H9 (cell line): ENCODE measurements at regions not wholly inside any gene's neighbourhood (a gene's known extent, or its start where the extent isn't known, plus 50 kb on each side); places are given as distances from the start of the nearest gene placed in this dataset.

ENCODE experiments used
- DNase-seq: peaks from one replicate; pipeline ENCODE4 v3.0.0-alpha.2; 2017
- H2AFZ ChIP-seq: one replicate; pipeline ENCODE4 v1.6.1; 2013; ENCODE audit warnings: mild to moderate bottlenecking, low read length, control low read depth, moderate library complexity
- H2AK5ac ChIP-seq: 2 replicates; pipeline ENCODE4 v1.6.1; 2013; ENCODE audit warnings: low read length, control low read depth, mixed read lengths; ENCODE audit not compliant: insufficient read length
- H2BK120ac ChIP-seq: one replicate; pipeline ENCODE4 v1.6.1; 2013; ENCODE audit warnings: low read depth, mild to moderate bottlenecking, low read length, control low read depth, inconsistent platforms; ENCODE audit not compliant: poor library complexity, severe bottlenecking
- H2BK12ac ChIP-seq: 2 replicates; pipeline ENCODE4 v1.6.1; 2013; ENCODE audit warnings: low read length, control low read depth, mixed read lengths, low read depth; ENCODE audit not compliant: insufficient read length
- H2BK15ac ChIP-seq: 2 replicates; pipeline ENCODE4 v1.6.1; 2013; ENCODE audit warnings: low read depth, low read length, control low read depth
- H2BK20ac ChIP-seq: one replicate; pipeline ENCODE4 v1.6.1; 2013; ENCODE audit warnings: low read depth, mild to moderate bottlenecking, low read length, control low read depth, inconsistent platforms; ENCODE audit not compliant: poor library complexity, severe bottlenecking
- H2BK5ac ChIP-seq: 2 replicates; pipeline ENCODE4 v1.6.1; 2013; ENCODE audit warnings: low read length, control low read depth, mixed read lengths; ENCODE audit not compliant: insufficient read length
- H3K14ac ChIP-seq: 2 replicates; pipeline ENCODE4 v1.6.1; 2013; ENCODE audit warnings: low read length, control low read depth; ENCODE audit not compliant: insufficient read depth
- H3K18ac ChIP-seq: 2 replicates; pipeline ENCODE4 v1.6.1; 2013; ENCODE audit warnings: low read depth, mild to moderate bottlenecking, mixed read lengths, low read length, control low read depth; ENCODE audit not compliant: insufficient read length
- H3K23ac ChIP-seq: 2 replicates; pipeline ENCODE4 v1.6.1; 2013; ENCODE audit warnings: low read length, control low read depth, mixed read lengths, low read depth; ENCODE audit not compliant: insufficient read length
- H3K23me2 ChIP-seq: 2 replicates; pipeline ENCODE4 v1.6.1; 2013; ENCODE audit warnings: low read depth, mild to moderate bottlenecking, mixed read lengths, low read length, control low read depth; ENCODE audit not compliant: insufficient read length, poor library complexity, severe bottlenecking
- H3K27ac ChIP-seq: 2 replicates; pipeline ENCODE4 v1.5.1; 2013; ENCODE audit warnings: low read length, control low read depth, mixed read lengths, low read depth; ENCODE audit not compliant: insufficient read length
- H3K27me3 ChIP-seq: 2 replicates; pipeline ENCODE4 v1.6.1; 2013; ENCODE audit warnings: low read length, control low read depth, inconsistent platforms; ENCODE audit not compliant: insufficient read depth
- H3K4ac ChIP-seq: 2 replicates; pipeline ENCODE4 v1.6.1; 2013; ENCODE audit warnings: low read depth, mild to moderate bottlenecking, control low read depth, inconsistent platforms, low read length, moderate library complexity
- H3K4me1 ChIP-seq: 2 replicates; pipeline ENCODE4 v1.6.1; 2013; ENCODE audit warnings: low read length, control low read depth, inconsistent platforms; ENCODE audit not compliant: insufficient read depth
- H3K4me2 ChIP-seq: 2 replicates; pipeline ENCODE4 v1.6.1; 2013; ENCODE audit warnings: low read length, control low read depth, mixed read lengths; ENCODE audit not compliant: insufficient read length, insufficient read depth
- H3K56ac ChIP-seq: 2 replicates; pipeline ENCODE4 v1.6.1; 2013; ENCODE audit warnings: low read depth, mild to moderate bottlenecking, mixed read lengths, low read length, control low read depth; ENCODE audit not compliant: insufficient read length
- H3K79me1 ChIP-seq: 2 replicates; pipeline ENCODE4 v1.6.1; 2013; ENCODE audit warnings: low read depth, mild to moderate bottlenecking, moderate library complexity, low read length, control low read depth, inconsistent platforms; ENCODE audit not compliant: insufficient read depth, poor library complexity, severe bottlenecking
- H3K79me2 ChIP-seq: 2 replicates; pipeline ENCODE4 v1.6.1; 2013; ENCODE audit warnings: low read length, control low read depth, inconsistent platforms; ENCODE audit not compliant: insufficient read depth
- H3K9ac ChIP-seq: 2 replicates; pipeline ENCODE4 v1.6.1; 2013; ENCODE audit warnings: low read length, control low read depth, mixed read lengths; ENCODE audit not compliant: insufficient read length; ENCODE audit errors: extremely low read depth
- H3K9me3 ChIP-seq: one replicate; pipeline ENCODE4 v1.6.1; 2013; ENCODE audit warnings: low read depth, low read length, inconsistent platforms; ENCODE audit not compliant: control insufficient read depth
- H3T11ph ChIP-seq: one replicate; pipeline ENCODE4 v1.6.1; 2013; ENCODE audit warnings: mild to moderate bottlenecking, low read length, control low read depth, inconsistent platforms
- H4K20me1 ChIP-seq: one replicate; pipeline ENCODE4 v1.6.1; 2013; ENCODE audit not compliant: control insufficient read depth, insufficient read length, insufficient read depth
- H4K5ac ChIP-seq: 2 replicates; pipeline ENCODE4 v1.6.1; 2013; ENCODE audit warnings: low read depth, mild to moderate bottlenecking, mixed read lengths, low read length, control low read depth; ENCODE audit not compliant: insufficient read length
- H4K8ac ChIP-seq: replicated peaks from 2 replicates; pipeline ENCODE4 v1.6.1; 2013; ENCODE audit warnings: low read length, control low read depth, mixed read lengths, low read depth; ENCODE audit not compliant: insufficient read length
- H4K91ac ChIP-seq: 2 replicates; pipeline ENCODE4 v1.6.1; 2013; ENCODE audit warnings: low read depth, mild to moderate bottlenecking, moderate library complexity, mixed read lengths, low read length, control low read depth; ENCODE audit not compliant: insufficient read length
- H3K27ac Mint-ChIP-seq, 3 experiments: 2 replicates in 2 of 3; 3 replicates in 1 of 3; pipeline ENCODE4 v1.8.0; 2020 to 2021; ENCODE audit warnings: mixed read lengths in 3 of 3, mild to moderate bottlenecking in 1 of 3, moderate library complexity in 1 of 3
- H3K27me3 Mint-ChIP-seq: 2 replicates; pipeline ENCODE4 v1.8.0; 2021; ENCODE audit warnings: low read depth, mild to moderate bottlenecking, moderate library complexity, mixed read lengths
- H3K36me3 Mint-ChIP-seq, 3 experiments: 2 replicates in 2 of 3; 3 replicates in 1 of 3; pipeline ENCODE4 v1.8.0; 2020 to 2021; ENCODE audit warnings: low read depth in 3 of 3, mixed read lengths in 3 of 3; ENCODE audit not compliant: insufficient read depth in 1 of 3
- H3K4me1 Mint-ChIP-seq, 2 experiments: 2 replicates each; pipeline ENCODE4 v1.8.0; 2020; ENCODE audit warnings: mixed read lengths in 2 of 2
- H3K4me3 Mint-ChIP-seq, 2 experiments: 2 replicates in 1 of 2; 3 replicates in 1 of 2; pipeline ENCODE4 v1.8.0; 2020 to 2021; ENCODE audit warnings: mild to moderate bottlenecking in 2 of 2, mixed read lengths in 2 of 2, moderate library complexity in 1 of 2
- H3K9me3 Mint-ChIP-seq, 2 experiments: 2 replicates in 1 of 2; 3 replicates in 1 of 2; pipeline ENCODE4 v1.8.0; 2020; ENCODE audit warnings: mild to moderate bottlenecking in 2 of 2, mixed read lengths in 2 of 2, moderate library complexity in 1 of 2
- CTCF ChIP-seq: fragments of 200-600 bp; sonication (generic); conservative IDR thresholded peaks from 3 replicates; pipeline ENCODE4 v1.8.0; 2021; ENCODE audit warnings: antibody characterized with exemption, mild to moderate bottlenecking
- WGBS: extraction: QIAGEN DNeasy Blood & Tissue Kit; methylation state at CpG from one replicate; pipeline ENCODE4 v1.1.7; 2013; ENCODE audit warnings: missing lambda C conversion rate, low lambda C conversion rate, mixed read lengths; ENCODE audit not compliant: insufficient read length; ENCODE audit errors: extremely low coverage; 5-methylcytosine and 5-hydroxymethylcytosine counted together

- H3K9me3 Mint-ChIP-seq, result peaks cover 9 to 11% of the 10 kb centered on the region in 2 experiments
- no peak overlapping the region for H3K27ac Mint-ChIP-seq
- no peak overlapping the region for H3K18ac ChIP-seq
- no peak overlapping the region for H2AK5ac ChIP-seq
- H2BK20ac ChIP-seq, result no peak overlapping the region
- no peak overlapping the region for H3T11ph ChIP-seq
- H4K20me1 ChIP-seq, result no peaks in the 10 kb centered on the region
- H3K36me3 Mint-ChIP-seq, result peaks cover 3 to 11% (median 6%) of the 10 kb centered on the region in 3 experiments
- H3K56ac ChIP-seq, result no peak overlapping the region
- H3K14ac ChIP-seq, result no peak overlapping the region
- no peaks in the 10 kb centered on the region for H3K4me1 ChIP-seq
- no CpG with 5 or more reads among the region's 2 CpGs for WGBS
- H3K23ac ChIP-seq, result no peak overlapping the region
- H3K23me2 ChIP-seq, result no peaks in the 10 kb centered on the region
- no peak overlapping the region for H4K5ac ChIP-seq
- H3K9ac ChIP-seq, result no peak overlapping the region
- H3K4me2 ChIP-seq, result no peak overlapping the region
- no peak overlapping the region for H3K4ac ChIP-seq
- no peak overlapping the region for H2BK120ac ChIP-seq
- no peak overlapping the region for H2AFZ ChIP-seq
- TF ChIP-seq CTCF, result no peak
- H3K79me2 ChIP-seq, result no peaks in the 10 kb centered on the region
- no peak overlapping the region for H3K27ac ChIP-seq
- H2BK5ac ChIP-seq, result no peak overlapping the region
- no peak overlapping the region for H2BK12ac ChIP-seq
- H3K27me3 ChIP-seq, result no peaks in the 10 kb centered on the region
- H2BK15ac ChIP-seq, result no peak overlapping the region
- no peaks in the 10 kb centered on the region for H3K9me3 ChIP-seq
- H3K79me1 ChIP-seq, result no peaks in the 10 kb centered on the region
- no peak for DNase-seq
- H3K4me3 Mint-ChIP-seq, result no peak overlapping the region
- H3K27me3 Mint-ChIP-seq, result no peaks in the 10 kb centered on the region
- H4K91ac ChIP-seq, result no peak overlapping the region
- no peaks in the 10 kb centered on the region for H3K4me1 Mint-ChIP-seq
- no peak overlapping the region for H4K8ac ChIP-seq
These were observed 604.4 kb upstream of the LRRN3 start for GRCh38 chr7:110486549-110486948.
